ENCODE measurements at regions not wholly inside any gene's neighbourhood (a gene's known extent, or its start where the extent isn't known, plus 50 kb on each side); places are given as distances from the start of the nearest gene placed in this dataset.
"Not testable (repeated sequence)": the region's sequence is repeated elsewhere in the genome, so short reads cannot be mapped to it uniquely, and the experiment has no call there.

DNA sequence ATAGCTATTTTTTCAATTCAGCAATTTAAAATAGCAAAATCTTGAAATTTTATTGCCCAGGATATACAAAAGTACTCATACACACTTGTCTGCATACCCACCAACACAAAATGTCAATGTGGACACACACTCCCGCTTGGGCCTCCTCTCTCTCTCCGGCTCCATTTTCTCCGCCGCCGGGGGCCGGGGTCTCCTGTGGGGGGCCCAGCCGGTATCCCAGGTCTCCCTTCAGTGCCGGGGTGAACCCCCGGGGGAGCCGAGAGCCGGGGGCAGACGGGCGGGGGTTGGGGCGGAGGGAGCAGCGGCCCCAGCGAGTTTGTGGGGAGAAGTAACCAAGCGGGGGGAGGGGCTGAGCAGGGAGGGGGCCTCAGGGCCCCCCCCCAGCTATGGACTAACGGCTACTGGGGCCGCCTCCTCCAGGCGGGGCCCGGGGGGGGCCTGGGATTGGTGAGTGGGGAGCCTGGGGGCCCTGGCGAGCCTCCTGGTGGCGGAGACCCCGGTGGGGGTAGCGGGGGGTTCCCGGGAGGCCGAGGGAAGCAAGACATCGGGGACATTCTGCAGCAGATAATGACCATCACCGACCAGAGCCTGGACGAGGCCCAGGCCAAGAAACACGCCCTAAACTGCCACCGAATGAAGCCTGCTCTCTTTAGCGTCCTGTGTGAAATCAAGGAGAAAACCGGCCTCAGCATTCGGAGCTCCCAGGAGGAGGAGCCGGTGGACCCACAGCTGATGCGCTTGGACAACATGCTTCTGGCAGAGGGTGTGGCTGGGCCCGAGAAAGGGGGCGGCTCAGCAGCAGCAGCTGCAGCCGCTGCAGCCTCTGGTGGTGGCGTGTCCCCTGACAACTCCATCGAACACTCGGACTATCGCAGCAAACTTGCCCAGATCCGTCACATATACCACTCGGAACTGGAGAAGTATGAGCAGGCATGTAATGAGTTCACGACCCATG is 56.6 kb downstream of the CHST2 start:
- DNase-seq (ENCODE audit: low spot score), result not testable (repeated sequence)

DNA sequence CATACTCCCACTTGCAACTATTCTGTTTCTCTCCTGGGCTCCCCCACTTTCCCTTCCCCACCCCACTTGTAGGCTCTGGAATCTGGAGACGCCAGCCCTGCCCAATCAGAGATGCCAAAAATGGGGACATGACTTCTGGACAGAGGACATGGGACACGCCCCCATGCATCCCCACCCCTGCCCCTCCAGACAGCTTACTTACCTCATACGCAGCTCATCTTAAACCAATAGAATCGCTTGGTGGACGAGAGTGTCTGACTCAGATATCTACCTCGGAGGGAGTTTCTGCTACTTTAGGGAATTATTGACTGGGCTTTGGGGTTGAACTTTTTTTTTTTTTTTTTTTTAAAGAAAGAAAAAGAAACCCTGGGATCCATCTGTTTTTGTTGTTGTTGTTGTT is 58.4 kb downstream of the CHST2 start:
- DNase-seq (ENCODE audit: low spot score), result not testable (repeated sequence)

DNA sequence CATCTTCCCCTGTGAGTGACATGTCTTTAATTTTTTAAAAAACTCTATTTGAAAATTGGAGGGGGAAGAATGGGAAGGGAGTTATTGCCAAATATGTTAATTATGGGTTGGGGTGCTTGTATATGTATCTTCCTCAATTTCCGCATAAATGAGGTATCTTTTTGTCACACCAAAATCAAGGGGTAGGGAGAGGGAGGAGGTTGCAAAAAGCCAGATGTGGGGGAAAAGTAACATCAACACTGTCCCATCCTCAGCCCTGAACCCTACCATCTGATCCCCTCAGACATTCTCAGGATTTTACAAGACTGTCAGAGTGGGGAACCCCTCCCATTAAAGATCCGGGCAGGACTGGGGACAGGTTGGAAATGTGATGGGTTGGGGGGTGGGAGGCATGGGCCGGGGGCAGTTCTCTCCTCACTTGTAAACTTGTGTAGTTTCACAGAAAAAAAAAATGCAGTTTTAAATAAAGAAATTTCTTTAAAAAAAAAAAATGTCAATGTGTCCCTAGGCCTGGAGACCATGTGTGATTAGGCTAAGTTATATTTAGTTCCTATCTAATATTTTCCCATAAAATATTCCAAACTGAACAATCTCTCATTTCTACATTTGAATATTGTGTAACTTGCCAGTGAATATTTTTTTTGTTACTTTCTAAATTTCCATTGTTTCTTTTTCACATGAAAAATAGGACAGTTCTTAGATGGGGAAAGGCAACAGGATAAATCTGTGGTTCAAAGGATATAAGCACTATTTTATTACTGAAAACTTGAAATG is 59.4 kb downstream of the CHST2 start:
- not testable (repeated sequence) for DNase-seq (ENCODE audit: low spot score)

DNA sequence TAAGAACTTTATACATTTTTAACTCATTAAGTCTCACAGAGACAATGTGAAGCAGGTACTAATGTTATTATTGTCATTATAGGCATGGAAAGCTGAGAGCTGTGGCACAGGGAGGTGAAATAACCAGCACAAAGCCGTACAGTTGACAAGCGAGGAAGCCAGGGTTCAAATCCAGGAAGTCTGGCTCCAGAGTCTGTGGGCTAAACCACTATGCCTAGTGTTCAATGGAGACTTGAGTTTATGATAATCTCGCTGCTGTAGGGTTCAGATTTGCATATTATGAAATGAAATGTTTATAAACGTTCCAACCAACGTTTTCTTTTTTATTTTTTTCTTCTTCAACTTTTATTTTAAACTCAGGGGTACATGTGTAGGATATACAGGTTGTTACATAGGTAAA is 60.0 kb downstream of the CHST2 start:
- no peak for DNase-seq (ENCODE audit: low spot score)
- TF ChIP-seq, protein P1, sequence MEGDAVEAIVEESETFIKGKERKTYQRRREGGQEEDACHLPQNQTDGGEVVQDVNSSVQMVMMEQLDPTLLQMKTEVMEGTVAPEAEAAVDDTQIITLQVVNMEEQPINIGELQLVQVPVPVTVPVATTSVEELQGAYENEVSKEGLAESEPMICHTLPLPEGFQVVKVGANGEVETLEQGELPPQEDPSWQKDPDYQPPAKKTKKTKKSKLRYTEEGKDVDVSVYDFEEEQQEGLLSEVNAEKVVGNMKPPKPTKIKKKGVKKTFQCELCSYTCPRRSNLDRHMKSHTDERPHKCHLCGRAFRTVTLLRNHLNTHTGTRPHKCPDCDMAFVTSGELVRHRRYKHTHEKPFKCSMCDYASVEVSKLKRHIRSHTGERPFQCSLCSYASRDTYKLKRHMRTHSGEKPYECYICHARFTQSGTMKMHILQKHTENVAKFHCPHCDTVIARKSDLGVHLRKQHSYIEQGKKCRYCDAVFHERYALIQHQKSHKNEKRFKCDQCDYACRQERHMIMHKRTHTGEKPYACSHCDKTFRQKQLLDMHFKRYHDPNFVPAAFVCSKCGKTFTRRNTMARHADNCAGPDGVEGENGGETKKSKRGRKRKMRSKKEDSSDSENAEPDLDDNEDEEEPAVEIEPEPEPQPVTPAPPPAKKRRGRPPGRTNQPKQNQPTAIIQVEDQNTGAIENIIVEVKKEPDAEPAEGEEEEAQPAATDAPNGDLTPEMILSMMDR (IDR thresholded peaks at IDR 0.05; ENCODE audit: extremely low read depth, missing control alignments), result no peak

DNA sequence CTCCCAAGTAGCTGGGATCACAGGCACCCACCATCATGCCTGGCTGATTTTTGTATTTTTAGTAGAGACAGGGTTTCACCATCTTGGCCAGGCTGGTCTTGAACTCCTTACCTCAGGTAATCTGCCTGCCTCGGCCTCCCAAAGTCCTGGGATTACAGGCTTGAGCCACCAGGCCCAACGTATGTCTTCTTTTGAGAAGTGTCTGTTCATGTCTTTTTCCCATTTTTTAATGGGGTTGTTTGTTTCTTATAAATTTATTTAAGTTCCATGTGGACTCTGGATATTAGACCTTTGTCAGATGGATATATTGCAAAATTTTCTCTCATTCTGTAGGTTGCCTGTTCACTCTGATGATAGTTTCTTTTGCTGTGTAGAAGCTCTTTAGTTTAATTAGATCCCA is 61.3 kb downstream of the CHST2 start:
- DNase-seq (ENCODE audit: low spot score), result not testable (repeated sequence)

DNA sequence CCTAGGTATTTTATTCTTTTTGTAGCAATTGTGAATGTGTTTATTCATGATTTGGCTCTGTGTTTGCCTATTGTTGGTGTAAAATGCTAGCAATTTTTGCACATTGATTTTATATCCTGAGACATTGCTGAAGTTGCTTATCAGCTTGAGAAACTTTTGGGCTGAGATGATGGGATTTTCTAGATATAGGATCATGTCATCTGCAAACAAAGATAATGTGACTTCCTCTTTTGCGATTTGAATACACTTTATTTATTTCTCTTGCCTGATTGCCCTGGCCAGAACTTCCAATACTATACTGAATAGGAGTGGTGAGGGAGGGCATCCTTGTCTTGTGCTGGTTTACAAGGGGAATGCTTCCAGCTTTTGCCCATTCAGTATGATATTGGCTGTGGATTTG is 62.4 kb downstream of the CHST2 start:
- DNase-seq (ENCODE audit: low spot score), result not testable (repeated sequence)

DNA sequence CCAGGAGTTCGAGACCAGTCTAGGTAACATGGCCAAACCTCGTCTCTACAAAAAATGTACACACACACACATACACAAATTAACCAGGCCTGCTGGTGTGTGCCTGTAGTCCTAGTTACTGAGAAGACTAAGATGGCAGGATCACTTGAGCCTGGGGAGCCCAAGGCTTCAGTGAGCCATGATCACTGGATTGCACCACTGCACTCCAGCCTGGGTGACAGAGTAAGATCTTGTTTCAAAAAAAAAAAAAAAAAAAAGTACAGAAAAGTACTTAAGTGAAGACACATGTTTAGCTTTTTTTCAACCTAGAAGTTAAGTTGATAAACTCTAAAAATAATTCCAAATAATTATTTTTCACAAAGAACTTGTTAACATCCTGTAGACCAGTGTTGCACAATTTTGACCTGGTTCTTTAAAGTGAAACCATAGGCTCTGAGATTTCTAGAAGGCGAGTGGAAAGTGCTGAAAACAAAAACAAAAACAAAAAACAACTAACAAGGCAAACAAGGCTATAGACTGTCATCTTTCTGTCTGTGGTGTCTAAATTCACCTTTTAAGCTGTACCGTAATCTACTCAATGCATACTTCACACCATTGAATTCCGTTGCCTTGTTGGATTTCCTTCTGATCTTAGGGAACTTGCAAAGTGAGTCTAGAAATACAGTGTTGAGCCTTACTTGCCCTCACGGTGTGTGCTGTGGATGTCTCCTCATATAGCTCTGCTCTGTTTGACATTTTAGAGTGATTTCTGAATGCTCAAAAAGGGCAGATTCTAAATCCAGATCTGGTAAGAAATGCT is 63.5 kb downstream of the CHST2 start:
- DNase-seq (ENCODE audit: low spot score), result no peak
- TF ChIP-seq, protein P1 (IDR thresholded peaks at IDR 0.05; ENCODE audit: extremely low read depth, missing control alignments), result no peak

DNA sequence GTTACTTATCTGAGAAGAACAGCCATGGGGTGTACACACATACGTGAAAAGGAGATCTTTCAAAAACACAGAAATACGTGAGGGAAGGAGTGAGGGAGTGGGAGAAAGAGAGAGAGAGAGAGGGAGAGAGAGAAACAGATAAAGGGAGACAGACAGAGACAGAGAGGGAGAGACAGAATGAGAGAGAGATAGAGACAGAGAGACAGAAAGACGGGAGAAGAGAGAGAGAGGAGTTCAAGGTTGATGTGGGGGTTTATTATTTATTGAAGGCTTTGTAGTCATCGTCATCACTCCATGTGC is 64.0 kb downstream of the CHST2 start:
- TF ChIP-seq, protein P1 (IDR thresholded peaks at IDR 0.05; ENCODE audit: extremely low read depth, missing control alignments), result no peak
- DNase-seq (ENCODE audit: low spot score), result no peak

DNA sequence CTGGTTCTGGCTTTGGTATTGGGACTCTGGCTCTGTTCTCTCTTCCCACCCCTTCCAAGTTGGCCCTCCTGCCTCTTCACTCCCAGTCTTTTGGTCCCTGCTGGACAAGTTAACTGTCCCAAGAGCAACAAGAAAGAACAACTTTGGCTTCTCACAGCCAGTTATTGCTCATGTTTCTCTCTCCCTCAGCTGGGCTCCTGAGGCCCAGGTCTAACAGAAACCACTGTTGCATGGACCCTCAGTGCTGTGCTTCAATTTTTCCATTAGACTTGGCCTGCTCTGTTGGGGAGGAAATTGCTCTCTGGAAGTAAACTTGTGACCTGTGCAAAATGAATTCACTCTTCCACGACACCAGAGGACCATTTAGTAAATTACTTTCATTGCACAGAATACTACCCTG is 64.5 kb downstream of the CHST2 start:
- DNase-seq (ENCODE audit: low spot score), result no peak
- TF ChIP-seq, protein P1 (IDR thresholded peaks at IDR 0.05; ENCODE audit: extremely low read depth, missing control alignments), result no peak

DNA sequence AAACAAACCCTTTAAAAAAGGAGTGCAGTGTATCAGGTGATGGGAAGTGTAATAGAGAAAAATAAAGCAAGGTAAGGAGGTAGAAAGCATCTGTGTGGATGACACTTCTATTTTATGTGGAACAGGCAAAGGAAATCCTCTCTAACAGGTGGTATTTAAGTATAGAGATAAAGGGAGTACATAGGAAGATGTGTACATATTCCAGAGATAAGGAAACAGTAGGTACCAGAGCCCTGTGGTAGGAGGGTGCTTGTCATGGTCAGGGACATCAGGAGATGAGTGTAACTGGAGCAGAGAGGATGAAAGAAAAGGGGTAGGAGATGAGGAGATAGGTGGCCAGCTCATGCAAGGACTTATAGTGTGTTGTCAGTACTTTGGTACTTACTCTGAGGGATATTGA is 65.8 kb downstream of the CHST2 start:
- TF ChIP-seq, protein P1 (IDR thresholded peaks at IDR 0.05; ENCODE audit: extremely low read depth, missing control alignments), result no peak
- no peak for DNase-seq (ENCODE audit: low spot score)
